Tongue (tissue), 1 donor: ENCODE measurements at regions not wholly inside any gene's neighbourhood (a gene's known extent, or its start where the extent isn't known, plus 50 kb on each side); places are given as distances from the start of the nearest gene placed in this dataset.
"Not testable (repeated sequence)": the region's sequence is repeated elsewhere in the genome, so short reads cannot be mapped to it uniquely, and the experiment has no call there.

Experiments used
- DNase-seq: peaks from one replicate; pipeline ENCODE4 v3.0.0-alpha.2; 2015

DNA sequence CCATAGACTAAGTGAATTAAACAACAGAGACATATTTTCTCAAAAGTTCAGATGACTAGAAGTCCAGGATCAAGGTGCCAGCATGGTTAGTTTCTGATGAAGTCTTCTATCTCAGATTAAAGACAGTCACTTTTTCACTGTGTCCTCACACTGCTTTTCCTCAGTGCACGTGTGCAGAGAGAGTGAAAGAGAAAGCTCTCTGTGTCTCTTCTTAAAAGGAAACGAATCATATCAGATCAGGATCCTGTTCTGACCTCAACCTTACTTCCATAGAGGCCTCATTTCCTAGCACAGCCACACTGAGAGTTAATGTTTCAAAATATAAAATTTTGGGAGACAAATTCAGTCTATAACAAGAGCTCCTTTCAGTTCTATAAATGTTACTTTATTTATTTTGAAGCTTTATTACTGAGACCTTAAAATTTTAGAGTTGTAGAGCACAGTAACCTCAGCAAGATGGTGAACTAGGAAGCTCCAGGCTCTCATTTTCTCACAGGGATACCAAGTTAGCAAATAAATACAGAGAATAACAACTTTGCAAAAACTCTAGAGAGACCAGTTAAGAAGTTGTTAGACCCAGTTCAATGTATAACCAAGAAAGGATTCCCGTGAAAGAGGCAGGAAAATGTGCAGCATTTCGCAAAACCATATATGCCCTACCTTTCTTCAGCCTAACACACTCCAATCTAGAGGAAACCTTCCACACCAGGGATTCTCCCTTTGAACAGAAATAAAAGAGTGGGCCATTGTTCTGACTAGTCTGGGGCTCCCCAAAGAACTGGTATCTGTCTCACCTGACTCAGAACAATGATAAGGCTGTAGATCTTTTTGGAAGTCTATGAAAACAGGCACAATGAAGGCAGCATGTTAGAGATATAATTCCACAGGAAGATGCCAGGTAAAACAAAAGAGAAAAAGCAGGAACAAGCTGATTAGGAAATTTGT, 372.2 kb downstream of the MRPL39 start:
- DNase-seq: no peak

- no peak for DNase-seq
Measured at GRCh38 chr21:25220954-25221353, 386.3 kb downstream of the MRPL39 start.

GRCh38 chr21:25220169-25220568, 387.1 kb downstream of the MRPL39 start:
- no peak for DNase-seq

GRCh38 chr21:25215698-25216384, 391.4 kb downstream of the MRPL39 start:
- DNase-seq: no peak

- no peak for DNase-seq
Measured at GRCh38 chr21:25214676-25215075, 392.6 kb downstream of the MRPL39 start.

DNA sequence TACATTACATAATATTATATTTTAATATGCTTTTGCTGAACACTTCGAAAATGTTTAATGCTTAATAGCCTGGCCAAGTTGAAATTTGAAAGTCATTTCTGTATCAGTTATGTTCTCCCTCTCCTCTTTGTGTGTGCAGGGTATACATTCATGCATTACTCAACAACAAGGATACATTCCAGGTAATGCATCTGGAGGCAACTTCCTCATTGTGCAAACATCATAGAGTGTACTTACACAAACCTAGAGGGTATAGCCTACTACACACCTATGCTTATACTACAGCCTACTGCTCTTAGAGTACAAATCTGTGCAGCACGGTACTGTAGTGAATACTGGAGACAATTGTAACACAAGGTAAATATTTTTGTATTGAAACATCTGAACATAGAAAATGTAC, 407.3 kb downstream of the MRPL39 start:
- DNase-seq: no peak

- DNase-seq: no peak
Measured at GRCh38 chr21:25191141-25191540, 416.1 kb downstream of the MRPL39 start.

GRCh38 chr21:25189497-25189896, 417.8 kb downstream of the MRPL39 start:
- no peak for DNase-seq

DNA sequence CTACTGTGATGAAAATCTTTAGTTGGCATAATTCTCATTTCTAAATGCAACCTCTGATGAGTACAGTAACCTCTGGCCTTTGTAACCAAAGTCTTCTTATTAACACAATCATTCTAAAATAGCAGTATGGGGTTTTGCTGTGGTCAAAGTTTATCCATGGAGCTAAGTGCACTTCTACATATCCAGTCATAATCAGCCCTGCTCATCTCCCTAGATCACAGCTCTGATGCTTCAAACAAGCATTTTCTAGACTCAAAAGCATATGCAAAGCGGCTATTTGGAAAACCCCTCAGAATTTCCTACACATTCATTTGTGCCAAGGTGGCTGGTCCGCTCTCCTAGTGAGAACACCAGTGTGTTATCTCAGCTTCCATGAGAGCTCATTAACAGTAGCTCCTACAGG, 418.6 kb downstream of the MRPL39 start:
- DNase-seq: no peak

DNA sequence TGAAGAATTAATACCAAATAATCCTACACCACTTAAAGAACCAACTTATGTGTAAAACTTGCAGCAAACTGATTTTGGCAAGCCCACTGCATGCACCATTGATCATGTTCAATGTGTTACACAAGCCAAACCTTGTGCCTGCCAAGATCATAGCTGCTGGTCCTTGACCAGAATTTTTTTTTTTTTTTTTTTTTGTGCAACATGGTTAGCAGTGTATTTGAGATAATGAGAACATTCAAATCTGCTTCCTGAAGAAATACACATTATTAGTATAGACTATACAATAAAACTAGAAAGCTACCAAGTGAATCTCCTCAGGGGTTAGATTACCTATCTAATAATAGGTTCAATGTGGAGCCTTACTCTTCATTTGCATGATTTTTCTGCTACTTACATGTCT, 421.0 kb downstream of the MRPL39 start:
- no peak for DNase-seq

DNA sequence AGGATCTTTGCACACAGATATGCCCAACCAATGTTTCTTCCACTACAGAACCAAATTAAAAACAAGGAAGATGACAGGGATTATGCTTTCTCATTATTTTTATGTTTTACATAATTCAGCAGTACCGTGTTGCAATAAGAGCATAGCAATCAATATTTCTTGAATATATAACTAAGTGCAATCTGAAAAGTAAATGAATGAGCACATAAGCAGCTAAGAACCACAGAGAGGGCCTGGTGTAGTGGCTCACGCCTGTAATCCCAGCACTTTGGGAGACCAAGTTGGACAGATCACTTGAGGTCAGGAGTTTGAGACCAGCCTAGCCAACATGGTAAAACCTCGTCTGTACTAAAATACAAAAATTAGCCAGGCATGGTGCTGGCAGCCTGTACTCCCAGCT, 423.7 kb downstream of the MRPL39 start:
- no peak for DNase-seq

GRCh38 chr21:25181690-25182089, 425.6 kb downstream of the MRPL39 start:
- DNase-seq: not testable (repeated sequence)

GRCh38 chr21:25179116-25179515, 428.2 kb downstream of the MRPL39 start:
- no peak for DNase-seq

- DNase-seq: no peak
Measured at GRCh38 chr21:25176637-25177412, 430.5 kb downstream of the MRPL39 start.

- no peak for DNase-seq
Measured at GRCh38 chr21:25175938-25176337, 431.3 kb downstream of the MRPL39 start.

- DNase-seq: no peak
Measured at GRCh38 chr21:25171438-25171837, 435.8 kb downstream of the MRPL39 start.

- no peak for DNase-seq
Measured at GRCh38 chr21:25170681-25171080, 436.6 kb downstream of the MRPL39 start.

DNA sequence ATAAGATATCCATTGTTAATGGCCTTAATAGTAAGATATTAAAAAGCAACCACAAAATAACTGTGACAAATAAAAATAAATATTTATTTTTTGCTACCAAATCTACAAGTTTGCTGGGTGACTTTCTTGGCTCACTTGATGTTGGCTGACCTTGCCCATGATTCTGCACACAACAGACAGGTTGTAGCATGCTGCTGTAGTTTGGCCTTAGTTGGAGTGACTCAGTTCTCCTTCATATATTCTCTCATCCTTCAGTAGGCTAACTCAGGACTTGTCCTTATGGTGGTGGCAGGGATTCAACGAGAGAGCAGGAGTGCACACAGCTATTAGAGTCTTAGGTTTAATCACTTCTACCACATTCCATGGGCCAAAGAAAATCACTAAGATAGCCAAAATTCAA, 437.9 kb downstream of the MRPL39 start:
- DNase-seq: no peak

GRCh38 chr21:25166904-25167303, 440.4 kb downstream of the MRPL39 start:
- DNase-seq: not testable (repeated sequence)

- DNase-seq: no peak
Measured at GRCh38 chr21:25161571-25161970, 445.7 kb downstream of the MRPL39 start.

GRCh38 chr21:25155020-25155419, 452.3 kb downstream of the MRPL39 start:
- not testable (repeated sequence) for DNase-seq

- DNase-seq: no peak
Measured at GRCh38 chr21:25149022-25149421, 458.3 kb downstream of the MRPL39 start.

DNA sequence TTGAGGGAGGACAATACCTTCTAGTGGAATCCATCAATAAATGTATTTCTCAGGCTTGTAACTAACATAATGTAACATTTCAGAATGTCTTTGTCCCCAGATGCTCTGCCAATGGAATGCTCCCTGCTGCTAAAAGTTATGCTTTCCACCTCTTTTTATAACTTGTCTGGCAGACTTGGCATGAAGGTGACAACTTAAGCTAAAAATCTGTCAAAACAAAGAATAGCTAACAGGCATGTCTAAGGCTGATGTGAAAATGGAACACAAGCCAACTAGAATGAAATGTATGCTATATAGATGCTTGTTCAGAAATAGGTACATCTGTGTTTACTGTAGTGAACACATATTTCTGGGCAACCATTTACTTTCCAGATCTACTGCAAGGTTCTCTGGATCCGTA, 467.9 kb downstream of the MRPL39 start:
- DNase-seq: peak; percentile 15
